ENCODE measurements at regions not wholly inside any gene's neighbourhood (a gene's known extent, or its start where the extent isn't known, plus 50 kb on each side); places are given as distances from the start of the nearest gene placed in this dataset.

DNA sequence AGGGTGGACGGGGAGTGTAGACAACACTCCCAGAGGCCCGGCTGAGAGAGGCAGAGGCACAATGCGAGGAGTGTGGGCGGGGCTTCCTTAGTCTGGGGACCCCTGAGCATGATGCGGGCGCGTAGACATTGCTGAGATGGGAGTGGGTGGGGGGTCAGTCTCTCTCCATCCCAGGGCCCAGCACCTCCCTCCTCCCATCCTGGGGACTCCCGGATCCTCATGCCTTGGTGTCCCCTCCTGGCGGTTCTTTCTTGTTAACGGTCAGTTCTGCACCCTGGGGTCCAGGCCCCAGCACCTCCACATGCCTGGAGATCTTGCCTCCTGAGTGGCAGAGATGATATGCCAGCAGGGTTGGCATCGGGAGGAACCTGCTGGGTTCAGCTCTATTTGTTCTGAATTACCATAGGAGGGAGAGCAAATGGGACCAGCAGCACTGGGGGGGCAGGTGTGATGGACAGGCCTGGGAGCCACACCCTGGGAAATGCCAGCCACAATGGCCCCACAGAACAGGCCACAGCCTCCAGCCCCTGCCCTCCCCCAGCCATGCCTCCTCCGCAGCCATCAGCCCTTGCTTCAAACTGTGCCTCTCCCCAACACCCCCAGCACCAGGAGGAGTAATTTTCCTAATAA is 55.7 kb downstream of the RTL6 start:
- no peak for DNase-seq

DNA sequence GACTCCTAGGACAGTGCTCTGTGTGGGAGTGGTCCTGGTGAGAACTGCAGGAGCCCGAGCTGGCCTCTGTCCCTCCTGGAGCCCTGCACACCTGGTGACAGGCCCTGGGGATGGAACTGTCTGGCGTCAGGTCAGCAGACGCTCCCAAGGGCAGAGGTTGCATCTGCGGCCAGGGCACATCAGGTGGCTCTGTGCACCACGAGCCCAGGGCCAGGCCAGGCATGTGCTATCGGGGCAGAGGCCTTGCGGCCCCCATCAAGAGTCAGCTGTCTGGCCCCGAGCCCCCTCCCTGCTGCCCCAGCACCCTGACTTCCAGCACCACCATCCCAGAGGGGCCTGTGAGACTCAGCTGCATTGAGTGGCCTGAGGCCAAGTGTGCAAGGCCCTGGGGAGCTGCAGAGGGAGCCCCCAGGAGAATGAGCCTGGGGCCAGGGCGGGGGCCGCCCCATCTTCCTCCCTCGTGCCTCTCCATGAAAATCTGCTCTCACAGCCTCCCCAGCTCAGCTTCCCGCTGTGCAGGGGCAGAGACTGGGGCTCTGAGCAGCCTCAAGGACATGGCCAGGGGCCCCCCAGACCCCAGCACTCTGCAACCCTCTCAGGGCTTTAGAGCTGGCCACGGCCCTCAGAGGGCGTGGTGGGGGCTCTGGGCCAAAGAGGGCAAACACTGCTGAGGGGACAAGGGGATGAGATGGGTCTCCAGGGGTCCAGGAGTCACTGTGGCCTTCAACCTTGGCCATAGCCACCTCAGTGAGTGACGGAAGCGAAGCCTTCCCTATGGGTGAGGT is 56.4 kb downstream of the RTL6 start:
- DNase-seq, result no peak

DNA sequence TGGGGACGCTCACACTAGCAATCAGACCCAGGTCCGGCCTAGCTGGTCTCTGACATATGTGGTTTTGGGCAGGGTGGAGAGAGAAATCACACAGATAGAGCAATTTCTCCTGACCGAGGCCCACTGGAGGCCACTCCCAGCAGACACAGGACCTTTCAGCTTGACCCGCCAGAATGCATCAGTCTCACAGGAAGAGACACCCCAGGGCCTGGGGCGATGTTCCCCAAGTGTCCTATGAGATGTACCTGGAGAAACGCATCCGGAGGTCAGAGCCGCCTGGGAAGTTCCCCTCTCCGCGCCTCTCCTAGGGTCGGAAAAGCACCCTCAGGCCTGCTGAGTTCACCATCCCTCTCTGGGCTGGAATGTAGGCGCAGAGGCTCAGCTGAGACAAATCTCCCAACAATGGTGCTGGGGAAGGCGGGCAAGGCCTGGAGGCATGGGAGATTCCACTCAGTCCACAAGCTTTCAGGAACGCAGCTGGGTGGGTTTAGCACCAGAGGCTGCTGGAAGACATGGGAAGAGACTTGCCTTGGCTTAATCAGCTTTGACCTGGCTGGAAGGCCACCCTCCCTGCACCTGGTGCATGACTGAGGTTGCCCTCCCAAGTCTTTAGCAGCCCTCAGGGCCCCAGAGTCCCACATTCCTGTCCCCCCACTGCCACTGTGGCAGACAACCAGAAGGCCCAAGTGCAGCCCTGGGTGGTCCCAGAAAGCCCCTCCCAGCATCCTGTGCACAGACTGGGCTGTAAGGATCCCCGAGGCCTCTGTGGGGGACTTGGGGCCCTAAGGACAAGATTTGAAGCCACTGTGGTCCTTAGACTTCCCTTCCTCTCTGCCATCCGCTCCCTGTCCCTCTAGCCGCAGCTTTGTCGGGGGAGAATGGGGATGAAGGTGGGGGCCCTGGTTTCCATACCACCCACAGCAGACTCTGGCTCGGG is 57.5 kb downstream of the RTL6 start:
- DNase-seq, result no peak

DNA sequence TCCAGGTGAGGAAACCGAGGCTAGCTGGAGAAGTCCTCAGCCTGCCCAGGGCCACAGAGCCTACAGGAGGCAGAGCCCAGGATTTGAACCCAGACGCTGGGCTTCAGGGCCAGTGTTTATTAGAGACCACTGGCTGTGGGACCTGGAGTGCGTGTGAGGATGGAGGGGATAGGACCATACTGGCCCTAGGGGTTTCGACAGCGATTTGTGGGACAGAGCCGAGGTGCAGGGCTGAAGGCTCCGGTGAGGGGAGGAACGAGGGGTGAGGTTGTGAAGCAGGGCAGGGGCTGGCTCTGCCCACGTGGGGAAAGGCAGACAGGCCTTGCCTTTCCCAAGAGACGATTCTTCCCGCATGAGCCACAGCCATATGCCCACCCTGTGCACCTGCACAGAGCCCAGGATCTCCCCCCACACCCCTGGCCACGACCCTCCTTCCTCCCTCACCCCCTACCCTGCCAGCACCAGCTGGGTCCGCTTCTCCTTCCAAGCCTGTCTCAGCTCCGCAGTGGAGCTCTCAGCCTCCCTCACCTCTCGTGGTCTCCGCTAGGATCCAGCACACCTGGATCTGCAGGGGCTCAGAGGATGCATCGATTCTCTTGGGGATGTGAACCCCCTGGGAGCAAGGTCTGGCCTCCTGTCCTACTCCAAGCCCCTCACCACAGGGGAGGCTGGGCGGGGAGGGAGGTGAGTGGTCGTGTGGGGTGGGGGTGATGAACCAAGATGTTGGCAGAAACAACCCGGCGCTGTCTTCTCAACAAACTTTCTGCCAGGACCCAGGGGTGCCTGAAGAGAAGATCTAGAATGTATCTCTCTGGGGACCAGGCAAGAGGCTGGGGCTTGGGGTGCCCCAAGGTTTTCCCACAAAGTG is 58.4 kb downstream of the RTL6 start:
- no peak for DNase-seq

DNA sequence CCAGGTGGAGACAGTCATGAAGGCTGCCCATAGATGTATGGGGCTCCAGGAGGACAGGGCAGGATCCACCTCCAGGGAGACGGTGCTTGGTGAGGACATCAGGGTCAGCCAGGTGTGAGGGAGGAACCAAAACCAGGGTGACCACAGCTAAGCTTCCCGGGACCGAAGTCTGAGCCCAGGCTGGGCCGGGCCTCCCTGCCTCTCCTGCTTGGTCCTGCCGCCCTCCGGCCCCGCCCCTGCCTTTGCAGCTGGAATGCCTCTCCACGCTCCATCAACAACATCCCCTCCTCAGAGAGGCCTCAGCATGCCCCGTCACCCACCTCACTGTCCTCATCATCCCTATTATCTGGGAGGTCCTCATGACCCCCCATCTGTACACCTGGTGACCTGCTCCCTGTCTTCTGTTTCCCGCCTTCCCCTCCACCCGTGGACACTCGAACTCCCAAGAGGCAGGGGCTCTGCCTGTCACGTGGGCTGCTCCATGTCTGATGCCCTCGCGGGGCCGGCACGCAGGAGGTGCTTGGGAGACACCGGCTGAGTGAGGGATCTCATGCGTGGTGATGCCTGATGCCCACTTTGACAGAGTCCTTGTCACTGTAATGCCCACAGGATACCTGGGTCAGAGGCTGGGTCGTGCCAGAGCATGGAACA is 59.4 kb downstream of the RTL6 start:
- DNase-seq, result no peak

DNA sequence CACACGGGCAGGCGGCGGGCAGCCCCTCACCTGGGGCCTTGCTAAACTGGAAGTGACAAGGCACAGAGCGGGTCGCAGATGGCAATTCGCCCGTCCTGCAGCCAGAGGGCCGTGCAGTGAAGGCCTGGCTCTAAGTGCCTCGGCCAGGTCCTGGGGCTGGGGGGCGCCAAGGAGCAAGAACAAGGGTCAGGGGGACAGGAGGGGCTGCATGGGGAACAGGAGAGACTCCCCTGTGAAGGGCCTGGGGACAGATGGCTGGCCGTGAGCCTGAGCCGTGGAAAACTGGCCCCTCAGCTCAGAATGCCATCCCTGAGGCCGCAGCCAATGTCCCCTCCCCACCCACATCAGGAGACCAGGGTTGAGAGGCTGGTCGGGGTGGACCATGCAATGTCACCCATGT is 60.0 kb downstream of the RTL6 start:
- no peak for DNase-seq

DNA sequence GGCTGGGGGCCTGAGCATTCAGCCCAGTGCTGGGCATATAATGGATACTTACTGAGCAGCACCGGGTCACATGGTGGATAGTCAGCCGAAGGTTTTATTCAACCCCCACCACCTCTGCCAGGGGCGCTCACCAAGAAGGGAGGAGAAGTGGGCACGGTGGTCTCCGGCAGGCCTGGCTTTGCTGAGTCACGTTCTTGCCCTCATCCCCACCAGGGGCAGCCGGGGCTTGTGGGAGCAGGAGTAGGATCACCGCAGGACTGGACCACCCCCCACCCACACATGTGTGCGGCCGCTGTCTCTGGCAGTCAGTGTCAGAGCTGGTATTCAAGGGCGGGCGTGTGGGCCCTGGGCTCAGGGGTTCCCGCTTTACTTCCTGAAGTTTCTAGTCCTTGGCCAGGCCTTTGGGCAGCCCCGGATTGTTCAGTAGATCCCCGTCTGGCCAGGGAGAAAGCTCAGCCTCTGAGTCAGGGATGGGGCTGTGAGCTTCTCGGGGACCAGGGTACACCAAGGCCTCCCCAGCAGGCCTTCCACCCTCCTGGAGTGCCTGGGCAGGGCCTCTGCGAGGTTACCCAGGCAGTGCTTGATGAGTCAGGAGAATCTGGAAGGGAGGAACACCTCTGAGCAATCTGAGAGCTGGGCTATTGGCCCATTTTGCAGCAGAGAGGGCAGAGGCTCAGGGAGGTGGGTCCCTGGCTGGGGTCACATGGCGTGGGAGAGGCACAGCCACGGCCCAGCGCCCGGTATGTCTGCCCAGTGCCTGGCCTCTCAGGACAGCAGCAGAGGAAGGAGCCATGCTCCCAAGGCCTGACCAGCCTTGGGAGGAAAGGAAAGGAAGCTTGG is 60.6 kb downstream of the RTL6 start:
- no peak for DNase-seq

DNA sequence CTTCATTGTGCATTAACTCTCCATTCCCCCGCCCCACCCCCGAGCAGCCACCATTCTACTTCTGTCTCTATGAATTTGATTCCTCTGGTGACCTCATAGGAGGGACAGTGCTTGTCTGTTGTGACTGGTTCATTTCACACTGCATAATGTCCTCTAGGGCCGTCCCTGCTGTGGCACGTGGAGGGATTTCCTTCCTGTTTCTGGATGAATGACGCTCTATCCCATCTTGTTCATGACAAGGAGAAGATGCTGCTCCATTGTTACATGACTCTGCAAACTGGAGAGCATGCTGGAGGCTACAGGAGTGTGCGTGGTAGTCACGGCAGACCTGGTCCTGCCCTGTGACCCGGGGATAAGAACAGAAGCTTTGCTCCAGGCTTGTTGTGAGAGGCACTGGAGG is 61.3 kb downstream of the RTL6 start:
- DNase-seq, result no peak

DNA sequence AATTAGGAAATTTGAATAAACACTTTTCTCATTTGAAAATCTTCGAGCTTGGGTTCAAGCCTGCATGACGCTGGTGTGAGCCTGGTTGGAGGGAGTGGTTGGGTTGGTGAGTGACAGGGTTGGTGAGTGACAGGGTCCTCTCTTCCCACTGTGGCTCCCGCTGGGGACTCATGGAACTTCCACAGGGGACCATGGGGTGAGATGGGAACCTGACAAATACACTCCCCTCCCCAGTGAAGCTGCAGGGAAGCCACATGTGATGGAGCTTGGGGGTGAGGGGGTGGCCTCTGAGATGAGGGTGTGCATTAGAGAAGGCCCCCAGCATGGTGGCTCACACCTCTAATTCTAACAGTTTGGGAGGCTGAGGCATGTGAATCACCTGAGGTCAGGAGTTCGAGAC is 66.8 kb downstream of the RTL6 start:
- no peak for DNase-seq

DNA sequence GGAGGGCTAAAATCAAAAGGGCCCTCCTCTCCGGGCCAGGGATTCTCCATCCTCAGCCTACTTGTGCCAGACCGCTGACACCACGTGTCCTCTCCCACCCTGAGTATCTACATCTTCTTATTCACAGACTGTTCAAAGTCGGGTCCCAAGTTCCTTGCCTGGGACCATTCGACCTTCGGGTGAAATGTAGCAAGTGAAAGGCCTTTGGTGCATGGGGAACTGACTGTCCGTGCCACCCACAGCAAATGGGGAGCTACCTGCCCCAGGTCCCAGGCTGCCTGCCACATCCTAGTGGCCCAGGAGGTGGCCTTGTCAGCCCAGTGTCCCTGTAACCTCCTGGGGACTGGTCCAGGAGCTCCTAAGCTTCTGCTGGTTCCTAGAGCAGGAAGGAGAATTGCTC is 67.3 kb downstream of the RTL6 start:
- no peak for DNase-seq

DNA sequence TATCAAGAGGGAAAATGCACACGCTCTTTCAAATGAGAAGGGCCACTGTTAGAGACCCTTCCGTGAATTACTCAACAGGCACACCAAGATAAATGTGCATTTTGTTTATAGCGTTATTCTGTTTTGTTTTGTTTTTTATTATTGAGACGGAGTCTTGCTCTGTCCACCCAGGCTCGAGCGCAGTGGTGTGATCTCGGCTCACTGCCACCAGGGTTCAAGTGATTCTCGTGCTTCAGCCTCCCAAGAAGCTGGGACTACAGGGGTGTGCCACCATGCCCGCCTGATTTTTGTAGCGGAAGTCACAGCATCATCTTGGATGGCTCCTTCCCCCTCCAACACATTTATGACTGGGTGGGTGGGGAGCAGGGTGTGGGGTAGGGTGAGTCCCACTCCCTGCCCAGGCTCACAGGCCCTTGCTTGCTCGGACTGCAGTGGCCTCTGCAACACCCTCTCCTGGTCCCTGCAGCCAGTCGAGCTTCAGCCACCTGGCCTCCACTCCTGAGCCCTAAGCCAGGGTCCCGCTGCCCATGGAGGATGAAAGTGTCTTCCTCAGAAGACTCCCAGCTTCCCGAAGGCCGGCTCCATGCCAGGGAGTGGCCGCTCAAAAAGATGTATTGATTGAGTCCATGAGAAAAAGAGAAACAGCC is 68.0 kb downstream of the RTL6 start:
- DNase-seq, result no peak

DNA sequence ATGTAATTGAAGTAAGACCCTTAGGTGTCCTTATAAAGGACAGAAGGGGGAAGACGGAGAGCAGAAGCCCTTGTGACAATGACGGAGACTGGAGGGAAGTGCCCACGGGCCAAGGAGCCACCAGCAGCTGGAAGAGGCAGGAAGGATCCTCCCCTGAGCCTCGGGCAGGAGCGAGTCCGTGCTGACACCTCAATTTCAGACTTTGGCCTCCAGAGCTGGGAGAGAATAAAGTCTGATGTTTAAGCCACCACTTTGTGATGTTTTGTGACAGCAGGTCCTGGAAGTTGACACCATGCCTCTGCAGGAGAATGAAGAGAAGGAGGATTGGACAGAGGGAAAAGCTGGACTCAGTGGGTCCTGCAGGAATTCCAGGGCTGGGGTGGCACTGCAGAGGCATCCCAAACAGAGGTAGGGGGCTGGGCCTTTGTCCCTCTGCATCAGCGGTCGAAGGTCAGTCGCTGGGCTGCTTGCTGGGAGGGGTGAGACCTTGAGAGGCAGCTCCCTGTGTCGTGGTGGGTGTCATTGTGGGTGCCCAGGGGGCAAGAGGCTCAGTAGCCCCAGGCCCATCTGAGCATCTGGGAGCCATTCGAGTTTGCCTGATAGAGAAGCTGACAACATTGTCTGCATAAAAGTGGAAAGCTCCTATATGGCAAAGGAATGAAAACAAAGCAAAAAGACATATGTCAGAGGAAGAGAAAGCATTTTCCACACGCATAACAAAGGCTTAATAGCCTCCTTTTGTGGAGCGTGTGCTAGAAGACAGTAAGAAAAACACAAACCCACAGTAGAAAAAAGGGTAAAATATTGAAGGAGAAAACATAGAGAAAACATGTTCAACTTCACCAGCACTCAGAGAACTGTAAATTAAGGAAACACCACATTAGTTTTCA is 68.8 kb downstream of the RTL6 start:
- DNase-seq, result no peak

DNA sequence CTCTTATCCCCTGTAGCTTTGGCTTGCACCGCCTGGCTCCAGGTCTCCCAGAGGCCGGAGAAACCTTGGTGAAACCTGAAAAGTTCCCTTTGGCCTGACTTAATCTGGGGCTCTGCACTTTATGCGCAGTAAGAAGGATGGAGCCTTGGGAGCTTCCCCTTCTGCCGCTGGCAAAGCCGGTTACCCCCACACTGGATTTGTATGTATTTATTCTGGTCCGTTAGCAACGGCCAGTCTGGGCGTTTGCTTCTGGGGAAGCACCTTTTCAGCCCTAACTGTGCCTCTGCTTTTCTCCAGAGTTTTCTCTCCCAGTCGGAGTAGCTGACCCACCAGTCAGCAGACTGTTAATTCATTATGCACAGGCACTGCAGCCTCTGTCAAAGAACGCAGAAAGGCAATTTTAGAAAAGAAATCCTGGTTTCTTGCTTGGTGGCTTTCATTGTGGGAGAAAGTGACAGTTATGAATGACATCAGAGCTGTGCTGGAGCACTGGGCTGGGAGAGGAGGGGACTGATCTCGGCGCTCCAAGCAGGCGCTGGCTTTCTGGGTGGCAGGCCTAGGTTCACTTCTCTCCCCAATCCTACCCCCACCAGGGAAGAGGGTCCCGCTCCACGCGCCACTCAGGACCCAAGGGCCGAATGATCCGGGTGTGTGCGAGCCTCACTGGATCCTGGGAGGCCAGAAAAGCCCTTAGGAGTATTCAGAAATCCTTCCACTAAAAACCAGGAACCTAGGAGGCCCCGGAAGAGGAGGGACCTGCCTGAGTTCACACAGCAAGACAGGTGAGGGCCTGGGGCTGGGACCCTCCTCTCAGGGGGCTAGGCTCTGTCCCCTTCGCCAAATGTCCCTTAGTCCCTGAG is 70.2 kb downstream of the RTL6 start:
- DNase-seq, result no peak

DNA sequence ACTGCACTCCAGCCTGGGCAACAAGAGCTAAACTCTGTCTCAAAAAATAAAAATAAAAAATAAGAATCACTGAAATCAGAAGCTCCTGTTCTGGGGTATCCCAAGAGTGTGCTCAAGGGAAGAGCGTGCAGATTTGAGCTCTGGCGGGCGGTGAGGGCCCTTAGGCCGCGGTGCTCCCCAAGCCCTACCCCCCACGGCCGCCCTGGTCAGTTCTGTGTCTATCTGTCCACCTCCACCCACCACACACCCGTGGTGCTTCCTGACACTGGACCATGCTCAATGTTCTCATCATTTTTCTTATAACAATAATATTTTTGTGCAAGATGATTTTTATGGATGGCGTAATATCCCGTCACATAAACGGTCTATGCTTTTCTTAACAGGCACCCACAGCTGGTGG is 71.1 kb downstream of the RTL6 start:
- no peak for DNase-seq

DNA sequence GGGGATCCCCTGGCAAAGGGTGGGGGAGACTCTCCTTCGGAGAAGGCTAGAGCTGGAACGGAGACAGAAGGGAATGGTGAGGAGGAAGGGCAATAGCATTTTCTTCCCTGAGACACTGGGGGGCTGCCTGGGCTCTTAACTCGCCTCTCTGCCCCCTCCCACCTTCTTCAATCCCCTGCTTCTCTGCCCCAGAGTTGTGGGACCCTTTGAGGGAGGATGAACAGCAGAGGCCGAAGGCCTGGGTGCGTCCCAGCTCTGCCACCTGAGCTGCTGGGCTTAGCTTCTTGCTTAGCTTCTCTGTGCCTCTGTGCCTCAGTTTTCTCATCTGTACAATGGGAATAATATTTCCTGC is 72.4 kb downstream of the RTL6 start:
- DNase-seq, result no peak

DNA sequence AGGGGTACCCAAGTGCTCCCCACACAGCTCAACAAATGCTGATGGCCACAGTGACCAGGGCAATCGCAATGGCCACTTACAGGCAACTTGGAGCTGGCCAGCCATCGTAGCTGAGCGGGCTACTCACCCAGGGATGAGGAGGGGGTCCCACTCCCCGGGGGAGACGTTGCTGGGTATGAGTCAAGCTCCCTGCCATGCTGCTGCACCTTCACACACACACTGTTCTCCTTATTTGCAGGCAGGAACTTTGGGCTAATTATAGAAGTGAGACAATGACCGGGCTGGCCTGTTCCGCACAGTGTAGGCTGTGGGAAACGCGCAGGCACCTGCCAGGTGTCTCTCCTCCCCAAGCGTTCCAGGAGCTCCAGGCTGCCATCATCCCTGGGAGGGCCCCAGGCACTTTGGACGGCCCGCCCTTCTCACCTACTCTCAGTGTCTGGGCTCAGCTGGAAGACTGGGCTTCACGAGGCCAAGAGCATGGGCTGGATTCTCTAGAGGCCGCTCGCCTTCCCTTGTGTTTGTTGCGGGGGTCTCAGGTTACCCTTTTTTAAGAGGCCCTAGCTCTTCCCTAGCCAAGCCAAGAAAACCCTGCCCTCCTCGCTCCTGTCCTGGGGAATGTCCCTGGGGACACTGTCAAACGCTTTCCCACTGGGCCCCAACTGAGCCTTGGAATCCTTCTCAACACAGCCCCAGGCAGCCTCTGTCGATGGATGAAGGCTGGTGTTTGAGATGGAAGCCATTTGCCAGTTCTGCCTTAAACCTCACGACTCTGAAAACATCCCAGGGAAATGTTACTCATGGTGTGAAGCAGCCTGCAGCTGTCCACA is 73.0 kb downstream of the RTL6 start:
- DNase-seq, result no peak

DNA sequence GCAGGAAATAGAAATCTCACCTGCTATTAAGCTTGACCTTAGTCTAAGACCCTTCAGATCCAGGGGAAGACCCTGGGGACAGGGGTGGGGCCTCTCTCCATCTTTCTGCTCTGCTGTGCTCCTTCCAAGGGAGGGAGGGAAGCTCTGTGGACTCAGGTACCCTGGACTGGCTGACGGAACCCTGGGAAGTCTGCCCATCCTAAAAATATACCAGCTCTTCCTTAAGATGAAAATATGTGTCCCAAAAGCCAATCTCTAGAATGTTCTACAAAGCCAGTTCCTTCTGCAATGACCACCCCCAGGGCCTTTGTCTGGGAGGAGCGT is 73.7 kb downstream of the RTL6 start:
- DNase-seq, result no peak

All from NCI-H446 (cell line).